Psoas muscle (tissue), 7 donors: ENCODE measurements at regions not wholly inside any gene's neighbourhood (a gene's known extent, or its start where the extent isn't known, plus 50 kb on each side); places are given as distances from the start of the nearest gene placed in this dataset.

Experiments used
- ATAC-seq, 4 donors: fragments of 200-7000 bp; cut with Tn5 transposase; one replicate each; pipeline ENCODE4 v1.9.1; 2020; ENCODE audit warnings: moderate library complexity in 3 of 4, mild to moderate bottlenecking in 2 of 4
- DNase-seq, 2 donors: peaks; one replicate each; pipeline ENCODE4 v3.0.0-alpha.2; 2020
- H3K27ac ChIP-seq: fragments of 200-600 bp; one replicate; pipeline ENCODE4 v1.8.0; 2022
- H3K27me3 ChIP-seq, 3 donors: fragments of 200-600 bp in 1 of 3; one replicate each; pipeline versions ENCODE4 v1.6.1 to v1.8.0; 2013 to 2022; ENCODE audit warnings: low read length in 2 of 3, mild to moderate bottlenecking in 2 of 3, moderate library complexity in 1 of 3; ENCODE audit not compliant: insufficient read depth in 3 of 3
- H3K36me3 ChIP-seq, 2 donors: fragments of 200-600 bp in 1 of 2; one replicate each; pipeline versions ENCODE4 v1.6.1 to v1.8.0; 2013 to 2022; ENCODE audit warnings: low read depth in 1 of 2, mild to moderate bottlenecking in 1 of 2, moderate library complexity in 1 of 2; ENCODE audit not compliant: insufficient read depth in 1 of 2
- H3K4me1 ChIP-seq: fragments of 200-600 bp; one replicate; pipeline ENCODE4 v1.8.0; 2022
- H3K4me3 ChIP-seq: fragments of 200-600 bp; one replicate; pipeline ENCODE4 v1.8.0; 2022; ENCODE audit warnings: mild to moderate bottlenecking
- H3K9me3 ChIP-seq: fragments of 200-600 bp; one replicate; pipeline ENCODE4 v1.8.0; 2022
- WGBS, 3 donors: extraction: QIAGEN DNeasy Blood & Tissue Kit; methylation state at CpG; one replicate each; pipeline versions ENCODE4 v1.1.6 to v1.1.7; 2013; 5-methylcytosine and 5-hydroxymethylcytosine counted together
- intact Hi-C, 2 donors: fragments of 100-400 bp; cut with DNase I; formaldehyde crosslinking; loops; one replicate each; pipeline versions ENCODE4 v1.11.0 to v1.14.2; 2022
- TF ChIP-seq, protein P1 (sequence below): fragments of 200-600 bp; IDR thresholded peaks from one replicate; pipeline ENCODE4 v1.8.0; 2022; ENCODE audit warnings: antibody characterized with exemption
- donor health status: healthy with polysubstance abuse.
- donor health status: DM: no; HTN: no; CAD: no; lungs with moderate emphysema.
- donor health status: Bipolar disorder and iron deficiency.
- donor health status: healthy.
- donor health status: DM: yes; HTN: yes; CAD: no.
- donor health status: DM: no; HTN: no; CAD: no.
- donor health status: DM: yes; HTN: yes; CAD: no.

DNA sequence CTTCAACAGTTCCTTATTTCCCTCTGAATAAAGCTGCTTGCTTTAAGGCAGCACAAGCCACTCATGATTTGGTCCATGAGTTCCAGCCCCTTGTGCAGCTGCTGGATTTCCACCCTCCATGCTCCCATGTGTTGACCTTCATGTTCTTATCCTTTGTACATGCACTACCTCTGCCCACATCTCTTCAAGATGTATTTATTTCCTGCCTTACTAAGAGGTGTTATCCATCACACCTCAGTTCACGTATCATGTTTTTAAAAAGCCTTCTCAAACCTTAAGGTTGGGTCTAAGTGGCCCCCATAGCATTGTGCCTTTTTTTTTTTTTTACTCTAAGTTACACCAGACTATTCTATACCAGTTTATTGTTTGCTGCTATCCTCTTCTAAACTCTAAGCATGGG is 107.7 kb downstream of the SIPA1L2 start:
- Histone ChIP-seq H3K4me1 (no peaks in the 10 kb centered on the region), H3K27ac (no peak overlapping the region), H3K36me3 (no peaks in the 10 kb centered on the region), H3K27me3 (no peaks in the 10 kb centered on the region), H3K9me3 (no peaks in the 10 kb centered on the region), H3K4me3 (no peak overlapping the region)
- intact Hi-C loops: no loop called here
- TF ChIP-seq, protein P1, sequence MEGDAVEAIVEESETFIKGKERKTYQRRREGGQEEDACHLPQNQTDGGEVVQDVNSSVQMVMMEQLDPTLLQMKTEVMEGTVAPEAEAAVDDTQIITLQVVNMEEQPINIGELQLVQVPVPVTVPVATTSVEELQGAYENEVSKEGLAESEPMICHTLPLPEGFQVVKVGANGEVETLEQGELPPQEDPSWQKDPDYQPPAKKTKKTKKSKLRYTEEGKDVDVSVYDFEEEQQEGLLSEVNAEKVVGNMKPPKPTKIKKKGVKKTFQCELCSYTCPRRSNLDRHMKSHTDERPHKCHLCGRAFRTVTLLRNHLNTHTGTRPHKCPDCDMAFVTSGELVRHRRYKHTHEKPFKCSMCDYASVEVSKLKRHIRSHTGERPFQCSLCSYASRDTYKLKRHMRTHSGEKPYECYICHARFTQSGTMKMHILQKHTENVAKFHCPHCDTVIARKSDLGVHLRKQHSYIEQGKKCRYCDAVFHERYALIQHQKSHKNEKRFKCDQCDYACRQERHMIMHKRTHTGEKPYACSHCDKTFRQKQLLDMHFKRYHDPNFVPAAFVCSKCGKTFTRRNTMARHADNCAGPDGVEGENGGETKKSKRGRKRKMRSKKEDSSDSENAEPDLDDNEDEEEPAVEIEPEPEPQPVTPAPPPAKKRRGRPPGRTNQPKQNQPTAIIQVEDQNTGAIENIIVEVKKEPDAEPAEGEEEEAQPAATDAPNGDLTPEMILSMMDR: no peak
- WGBS, 3 donors: 93 to 100% (median 97%) methylated on average over 1 of the region's 1 CpG
- no peak for DNase-seq
- ATAC-seq: no peak

DNA sequence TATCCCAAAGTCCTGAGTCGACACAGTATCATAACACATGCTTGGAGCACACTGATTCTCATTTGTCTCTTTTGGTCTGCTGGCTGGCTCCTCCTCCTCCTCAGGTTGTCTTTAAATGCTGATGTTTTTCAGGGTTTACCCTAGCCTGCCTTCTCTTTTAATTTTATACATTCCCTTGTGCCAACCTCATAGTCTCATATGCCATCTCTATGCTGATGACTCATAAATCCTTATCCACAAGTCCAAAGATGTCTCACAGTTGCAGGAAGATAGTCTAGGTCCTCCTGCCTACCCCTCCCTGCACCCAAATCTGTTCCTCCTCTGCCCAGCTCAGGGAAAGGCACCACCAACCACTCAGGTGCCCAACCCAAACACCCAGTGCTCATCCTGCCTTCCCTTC is 108.3 kb downstream of the SIPA1L2 start:
- TF ChIP-seq, protein P1: no peak
- Histone ChIP-seq H3K4me3 (no peak overlapping the region), H3K27me3 (no peaks in the 10 kb centered on the region), H3K27ac (no peak overlapping the region), H3K36me3 (no peaks in the 10 kb centered on the region), H3K9me3 (no peaks in the 10 kb centered on the region), H3K4me1 (no peaks in the 10 kb centered on the region)
- WGBS, 3 donors: 94 to 100% (median 98%) methylated on average over 1 of the region's 1 CpG
- peak in 3 of 4 donors; percentile 48 to 68 (median 49) for ATAC-seq
- intact Hi-C loops: no loop called here
- DNase-seq: no peak

DNA sequence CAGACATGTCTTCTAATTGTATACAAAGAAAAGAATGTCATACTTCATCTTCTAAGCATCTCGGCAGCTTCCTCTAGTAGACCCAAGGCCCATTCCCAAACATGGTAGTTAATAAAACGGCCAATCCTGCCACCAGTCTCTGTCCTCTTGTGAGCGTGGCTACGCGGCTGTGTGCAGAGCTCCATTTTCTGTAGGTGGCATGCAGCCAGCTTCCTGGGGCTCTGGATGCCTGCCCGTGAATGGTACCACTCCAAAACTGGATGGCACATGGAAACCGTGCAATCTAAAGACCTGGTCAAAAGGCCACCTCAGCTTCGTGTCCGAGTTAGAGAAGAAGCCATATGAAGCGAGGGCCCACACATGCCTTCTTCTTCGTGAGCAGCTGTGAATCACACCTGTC is 110.7 kb downstream of the SIPA1L2 start:
- ATAC-seq: peak in 1 of 4 donors; percentile 29
- H3K27me3 ChIP-seq: no peaks in the 10 kb centered on the region
- DNase-seq: no peak
- TF ChIP-seq, protein P1: no peak
- H3K4me1 ChIP-seq: no peaks in the 10 kb centered on the region
- peaks cover 0 to 7% of the 10 kb centered on the region in 2 donors for H3K36me3 ChIP-seq
- H3K4me3 ChIP-seq: no peak overlapping the region
- intact Hi-C loops: no loop called here
- H3K9me3 ChIP-seq: no peaks in the 10 kb centered on the region
- WGBS, 3 donors: 46 to 74% (median 57%) methylated on average over 11 of the region's 11 CpGs
- no peak overlapping the region for H3K27ac ChIP-seq

DNA sequence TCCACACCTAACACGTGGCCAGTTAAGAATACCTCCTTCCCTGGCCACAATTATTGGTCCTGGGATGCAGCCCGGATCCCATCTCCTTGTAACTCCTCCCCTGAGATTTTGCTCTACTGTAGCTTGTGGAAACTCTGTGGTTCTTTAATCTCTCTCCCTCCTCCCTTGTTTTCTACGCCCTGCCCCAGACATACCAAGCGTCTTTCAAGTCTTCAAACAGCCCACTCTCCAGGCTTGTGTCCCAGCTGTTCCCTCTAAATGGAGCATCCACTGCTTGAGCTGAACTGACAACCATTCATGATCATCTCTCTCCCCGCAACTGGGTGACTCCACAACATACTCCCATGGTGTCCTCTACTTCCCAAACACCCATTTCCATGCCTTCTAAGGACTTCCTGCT is 111.6 kb downstream of the SIPA1L2 start:
- no peaks in the 10 kb centered on the region for H3K9me3 ChIP-seq
- H3K27ac ChIP-seq: no peak overlapping the region
- no peak overlapping the region for H3K4me3 ChIP-seq
- TF ChIP-seq, protein P1: no peak
- ATAC-seq (no peak), DNase-seq (no peak)
- 84 to 89% (median 89%) methylated on average over 5 of the region's 5 CpGs for WGBS, 3 donors
- no peaks in the 10 kb centered on the region for H3K27me3 ChIP-seq
- H3K36me3 ChIP-seq: peaks cover 0 to 12% of the 10 kb centered on the region in 2 donors
- intact Hi-C loops: no loop called here
- H3K4me1 ChIP-seq: no peaks in the 10 kb centered on the region

DNA sequence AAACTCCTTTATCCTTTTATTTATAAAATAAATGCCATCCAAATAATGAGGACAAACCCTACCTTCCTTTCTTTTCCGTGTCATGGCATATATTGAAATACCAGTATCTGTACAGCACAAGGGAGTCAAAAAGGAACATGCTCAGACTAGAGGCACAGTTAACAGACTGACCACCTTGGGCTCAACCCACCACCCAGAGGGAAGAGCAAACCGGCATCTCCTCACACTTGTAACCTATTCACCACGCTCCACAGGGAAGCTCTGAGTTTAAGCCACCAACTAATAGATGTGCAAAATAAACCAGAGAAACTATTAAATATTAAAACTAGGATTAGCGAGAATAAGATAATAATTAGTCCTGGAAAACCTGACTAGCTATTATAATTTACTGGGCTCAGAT is 112.7 kb downstream of the SIPA1L2 start:
- intact Hi-C loops: no loop called here
- WGBS, 3 donors: 96 to 99% (median 97%) methylated on average over 4 of the region's 4 CpGs
- H3K9me3 ChIP-seq: no peaks in the 10 kb centered on the region

More for the DNA sequence above, 112.7 kb downstream of the SIPA1L2 start:
- TF ChIP-seq, protein P1: no peak
- Histone ChIP-seq H3K4me3 (no peak overlapping the region), H3K27me3 (no peaks in the 10 kb centered on the region), H3K36me3 (peaks cover 0 to 12% of the 10 kb centered on the region in 2 donors), H3K4me1 (no peaks in the 10 kb centered on the region), H3K27ac (no peak overlapping the region)
- DNase-seq: no peak
- ATAC-seq: no peak
